Vagina (tissue), 2 donors: ENCODE measurements at regions not wholly inside any gene's neighbourhood (a gene's known extent, or its start where the extent isn't known, plus 50 kb on each side); places are given as distances from the start of the nearest gene placed in this dataset.

ENCODE experiments used
- DNase-seq, 2 donors: peaks; one replicate each; pipeline ENCODE4 v3.0.0-alpha.2; 2017; ENCODE audit errors: extremely low spot score in 2 of 2
- H3K27ac ChIP-seq: fragments of 200-600 bp; sonication (generic); one replicate; pipeline ENCODE4 v1.5.1; 2019
- H3K27me3 ChIP-seq: fragments of 200-600 bp; sonication (generic); one replicate; pipeline ENCODE4 v1.5.1; 2019
- H3K36me3 ChIP-seq, 2 donors: fragments of 200-600 bp; sonication (generic); one replicate each; pipeline ENCODE4 v1.5.1; 2017 to 2019
- H3K4me1 ChIP-seq: fragments of 200-600 bp; sonication (generic); one replicate; pipeline ENCODE4 v1.5.1; 2019
- H3K4me3 ChIP-seq, 2 donors: fragments of 200-600 bp; sonication (generic); 1 replicate in 1 of 2; 2 replicates in 1 of 2; pipeline ENCODE4 v1.5.1; 2016 to 2019
- H3K9me3 ChIP-seq: fragments of 200-600 bp; sonication (generic); one replicate; pipeline ENCODE4 v1.5.1; 2019
- CTCF ChIP-seq, 3 experiments: fragments of 450-650 bp in 2 of 3; fragments of 200-600 bp in 1 of 3; sonication (generic) in 1 of 3; IDR thresholded peaks; one replicate each; pipeline ENCODE4 v1.5.1; 2017 to 2019; ENCODE audit warnings: antibody characterized with exemption in 3 of 3, mild to moderate bottlenecking in 2 of 3, moderate library complexity in 2 of 3
- POLR2A ChIP-seq, 2 donors: fragments of 450-650 bp; IDR thresholded peaks; one replicate each; pipeline ENCODE4 v1.6.1; 2017; ENCODE audit warnings: antibody characterized with exemption in 2 of 2, mild to moderate bottlenecking in 2 of 2, moderate library complexity in 2 of 2
- POLR2AphosphoS5 ChIP-seq, 2 donors: sonication (generic); formaldehyde crosslinking; IDR thresholded peaks; one replicate each; pipeline ENCODE4 v1.9.0; 2017; ENCODE audit warnings: antibody characterized with exemption in 2 of 2, mild to moderate bottlenecking in 2 of 2, low read depth in 1 of 2; ENCODE audit not compliant: insufficient read depth in 1 of 2
- intact Hi-C: fragments of 100-400 bp; cut with DNase I; formaldehyde crosslinking; loops from one replicate; pipeline ENCODE4 v1.15.1; 2023

- Histone ChIP-seq H3K9me3 (no peaks in the 10 kb centered on the region), H3K4me1 (no peaks in the 10 kb centered on the region), H3K27ac (no peak overlapping the region), H3K36me3 (no peaks in the 10 kb centered on the region), H3K4me3 (no peak overlapping the region), H3K27me3 (no peaks in the 10 kb centered on the region)
- DNase-seq, result peak; percentile 12 to 29
- intact Hi-C loops, result no loop called here
- TF ChIP-seq CTCF (IDR thresholded peaks at IDR 0.05) (no peak), POLR2A (IDR thresholded peaks at IDR 0.05) (no peak), POLR2AphosphoS5 (IDR thresholded peaks at IDR 0.05; ENCODE audit: insufficient read depth in 1 of 2, low read depth in 1 of 2) (no peak)
Observed at GRCh38 chr10:130577039-130577438, 440.8 kb downstream of the GLRX3 start.

- Histone ChIP-seq H3K4me1 (no peaks in the 10 kb centered on the region), H3K27me3 (no peaks in the 10 kb centered on the region), H3K27ac (no peak overlapping the region), H3K9me3 (no peaks in the 10 kb centered on the region), H3K36me3 (no peaks in the 10 kb centered on the region), H3K4me3 (no peak overlapping the region)
- intact Hi-C loops, result no loop called here
- TF ChIP-seq POLR2AphosphoS5 (IDR thresholded peaks at IDR 0.05; ENCODE audit: insufficient read depth in 1 of 2, low read depth in 1 of 2), result no peak
- no peak for TF ChIP-seq POLR2A (IDR thresholded peaks at IDR 0.05)
- no peak for TF ChIP-seq CTCF (IDR thresholded peaks at IDR 0.05)
- DNase-seq, result peak; percentile 54 to 70
Observed at GRCh38 chr10:130578532-130579289, 442.5 kb downstream of the GLRX3 start.

GRCh38 chr10:130579913-130580312 lies 443.7 kb downstream of the GLRX3 start:
- Histone ChIP-seq H3K4me3 (no peak overlapping the region), H3K9me3 (no peaks in the 10 kb centered on the region), H3K4me1 (no peaks in the 10 kb centered on the region), H3K36me3 (no peaks in the 10 kb centered on the region), H3K27me3 (no peaks in the 10 kb centered on the region), H3K27ac (no peak overlapping the region)
- intact Hi-C loops, result no loop called here
- peak in 1 of 2 donors; percentile 12 for DNase-seq
- no peak for TF ChIP-seq POLR2AphosphoS5 (IDR thresholded peaks at IDR 0.05; ENCODE audit: insufficient read depth in 1 of 2, low read depth in 1 of 2)
- TF ChIP-seq POLR2A (IDR thresholded peaks at IDR 0.05), result no peak
- TF ChIP-seq CTCF (IDR thresholded peaks at IDR 0.05), result no peak

GRCh38 chr10:130580975-130581374 lies 444.8 kb downstream of the GLRX3 start:
- TF ChIP-seq POLR2A (IDR thresholded peaks at IDR 0.05) (no peak), POLR2AphosphoS5 (IDR thresholded peaks at IDR 0.05; ENCODE audit: insufficient read depth in 1 of 2, low read depth in 1 of 2) (no peak), CTCF (IDR thresholded peaks at IDR 0.05) (no peak)
- H3K27me3 ChIP-seq, result no peaks in the 10 kb centered on the region
- H3K27ac ChIP-seq, result no peak overlapping the region
- H3K36me3 ChIP-seq, result no peaks in the 10 kb centered on the region
- H3K9me3 ChIP-seq, result no peaks in the 10 kb centered on the region
- DNase-seq, result peak in 1 of 2 donors; percentile 58
- no peak overlapping the region for H3K4me3 ChIP-seq
- intact Hi-C loops, result no loop called here
- H3K4me1 ChIP-seq, result no peaks in the 10 kb centered on the region

GRCh38 chr10:130587718-130588117 lies 451.5 kb downstream of the GLRX3 start:
- peak in 1 of 2 donors; percentile 19 for DNase-seq
- H3K4me3 ChIP-seq, result no peak overlapping the region
- no peaks in the 10 kb centered on the region for H3K9me3 ChIP-seq
- H3K36me3 ChIP-seq, result no peaks in the 10 kb centered on the region
- intact Hi-C loops, result no loop called here
- H3K27ac ChIP-seq, result no peak overlapping the region
- TF ChIP-seq POLR2A (IDR thresholded peaks at IDR 0.05), result no peak
- TF ChIP-seq POLR2AphosphoS5 (IDR thresholded peaks at IDR 0.05; ENCODE audit: insufficient read depth in 1 of 2, low read depth in 1 of 2), result no peak
- TF ChIP-seq CTCF (IDR thresholded peaks at IDR 0.05), result no peak
- H3K27me3 ChIP-seq, result no peaks in the 10 kb centered on the region
- no peaks in the 10 kb centered on the region for H3K4me1 ChIP-seq
